ENCODE measurements at regions not wholly inside any gene's neighbourhood (a gene's known extent, or its start where the extent isn't known, plus 50 kb on each side); places are given as distances from the start of the nearest gene placed in this dataset.

GRCh38 chr18:53689886-53690285, 534.6 kb downstream of the MBD2 start:
- Histone ChIP-seq H4K20me1 (ENCODE audit: control insufficient read depth, insufficient read depth, low read length, poor library complexity, severe bottlenecking) (no peaks in the 10 kb centered on the region), H3K36me3 (replicated peaks in 1 of 2; ENCODE audit: control extremely low read depth in 1 of 2, control insufficient read depth in 1 of 2, extremely low read depth in 1 of 2, insufficient read depth in 2 of 2, low read length in 1 of 2) (no peaks in the 10 kb centered on the region), H3K4me1 (ENCODE audit: control insufficient read depth in 2 of 2, insufficient read depth in 2 of 2, low read length in 2 of 2) (no peaks in the 10 kb centered on the region), H3K27me3 (replicated peaks in 1 of 4; ENCODE audit: control extremely low read depth in 1 of 4, control insufficient read depth in 3 of 4, insufficient read depth in 4 of 4, low read length in 3 of 4) (no peaks in the 10 kb centered on the region), H3K27ac (ENCODE audit: low read length in 2 of 2) (no peak overlapping the region), H3K9ac (ENCODE audit: low read length) (no peak overlapping the region), H3K79me2 (ENCODE audit: control insufficient read depth, insufficient read depth, low read length) (no peaks in the 10 kb centered on the region), H3K9me3 (ENCODE audit: control extremely low read depth in 1 of 3, control insufficient read depth in 2 of 3, insufficient read depth in 1 of 3, low read length in 2 of 3) (no peaks in the 10 kb centered on the region), H2AFZ (ENCODE audit: insufficient read depth, low read depth, low read length, poor library complexity, severe bottlenecking) (no peak overlapping the region), H3K4me2 (replicated peaks; ENCODE audit: low read depth, low read length, poor library complexity, severe bottlenecking) (no peak overlapping the region), H3K4me3 (ENCODE audit: control extremely low read depth in 1 of 5, extremely low read depth in 1 of 5, insufficient read depth in 1 of 5, low read depth in 2 of 5, low read length in 4 of 5) (no peak overlapping the region)
- DNase-seq (no peak), ATAC-seq (ENCODE audit: low read depth) (no peak)
- H3K27ac Mint-ChIP-seq, result no peak overlapping the region
- TF ChIP-seq EZH2 (IDR thresholded peaks at IDR 0.05; ENCODE audit: borderline replicate concordance, insufficient read depth, low read depth, low read length, poor library complexity, severe bottlenecking), result no peak
- TF ChIP-seq, protein P1, sequence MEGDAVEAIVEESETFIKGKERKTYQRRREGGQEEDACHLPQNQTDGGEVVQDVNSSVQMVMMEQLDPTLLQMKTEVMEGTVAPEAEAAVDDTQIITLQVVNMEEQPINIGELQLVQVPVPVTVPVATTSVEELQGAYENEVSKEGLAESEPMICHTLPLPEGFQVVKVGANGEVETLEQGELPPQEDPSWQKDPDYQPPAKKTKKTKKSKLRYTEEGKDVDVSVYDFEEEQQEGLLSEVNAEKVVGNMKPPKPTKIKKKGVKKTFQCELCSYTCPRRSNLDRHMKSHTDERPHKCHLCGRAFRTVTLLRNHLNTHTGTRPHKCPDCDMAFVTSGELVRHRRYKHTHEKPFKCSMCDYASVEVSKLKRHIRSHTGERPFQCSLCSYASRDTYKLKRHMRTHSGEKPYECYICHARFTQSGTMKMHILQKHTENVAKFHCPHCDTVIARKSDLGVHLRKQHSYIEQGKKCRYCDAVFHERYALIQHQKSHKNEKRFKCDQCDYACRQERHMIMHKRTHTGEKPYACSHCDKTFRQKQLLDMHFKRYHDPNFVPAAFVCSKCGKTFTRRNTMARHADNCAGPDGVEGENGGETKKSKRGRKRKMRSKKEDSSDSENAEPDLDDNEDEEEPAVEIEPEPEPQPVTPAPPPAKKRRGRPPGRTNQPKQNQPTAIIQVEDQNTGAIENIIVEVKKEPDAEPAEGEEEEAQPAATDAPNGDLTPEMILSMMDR (IDR thresholded peaks at IDR 0.05), result no peak
- ChIA-PET CTCF (no interaction called here), POLR2A (no interaction called here)
- no peaks in the 10 kb centered on the region for H3K4me1 Mint-ChIP-seq
- H3K27me3 Mint-ChIP-seq, result no peaks in the 10 kb centered on the region
- no peak overlapping the region for H3K4me3 Mint-ChIP-seq
- intact Hi-C loops (cut with micrococcal nuclease), result no loop called here
- WGBS (ENCODE audit: insufficient coverage), result 83% methylated on average over 1 of the region's 2 CpGs
- no peaks in the 10 kb centered on the region for H3K9me3 Mint-ChIP-seq (ENCODE audit: insufficient read depth)

DNA sequence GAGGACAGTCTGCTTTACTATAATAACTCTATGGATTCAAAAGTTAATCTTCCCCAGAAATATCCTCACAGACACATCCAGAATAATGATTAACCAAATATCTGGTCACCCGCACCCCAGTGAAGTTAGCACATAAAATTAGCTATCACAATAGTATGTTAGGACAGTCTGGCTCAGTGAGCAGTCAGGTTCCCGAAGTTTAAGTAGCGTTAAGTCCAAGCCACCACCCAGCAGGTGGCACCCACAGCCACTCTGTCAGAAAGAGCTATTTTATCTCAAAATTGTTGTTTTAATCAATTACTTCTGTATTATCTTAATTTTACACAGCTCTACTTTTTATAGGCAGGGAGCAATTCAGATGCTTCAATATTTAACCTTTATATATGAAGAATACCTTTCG, 537.5 kb downstream of the MBD2 start:
- no peaks in the 10 kb centered on the region for H3K4me1 ChIP-seq (ENCODE audit: control insufficient read depth in 2 of 2, insufficient read depth in 2 of 2, low read length in 2 of 2)
- no peaks in the 10 kb centered on the region for H3K36me3 ChIP-seq (replicated peaks in 1 of 2; ENCODE audit: control extremely low read depth in 1 of 2, control insufficient read depth in 1 of 2, extremely low read depth in 1 of 2, insufficient read depth in 2 of 2, low read length in 1 of 2)
- no peak for ATAC-seq (ENCODE audit: low read depth)
- H3K4me3 ChIP-seq (ENCODE audit: control extremely low read depth in 1 of 5, extremely low read depth in 1 of 5, insufficient read depth in 1 of 5, low read depth in 2 of 5, low read length in 4 of 5), result no peak overlapping the region
- no CpG with 5 or more reads among the region's 4 CpGs for WGBS (ENCODE audit: insufficient coverage)
- no peak overlapping the region for H3K9ac ChIP-seq (ENCODE audit: low read length)
- intact Hi-C loops (cut with micrococcal nuclease), result no loop called here
- H2AFZ ChIP-seq (ENCODE audit: insufficient read depth, low read depth, low read length, poor library complexity, severe bottlenecking), result no peak overlapping the region
- no peak overlapping the region for H3K27ac Mint-ChIP-seq
- H3K4me3 Mint-ChIP-seq, result no peak overlapping the region
- no peak for DNase-seq
- TF ChIP-seq EZH2 (IDR thresholded peaks at IDR 0.05; ENCODE audit: borderline replicate concordance, insufficient read depth, low read depth, low read length, poor library complexity, severe bottlenecking), result no peak
- TF ChIP-seq, protein P1 (IDR thresholded peaks at IDR 0.05), result no peak
- H3K9me3 ChIP-seq (ENCODE audit: control extremely low read depth in 1 of 3, control insufficient read depth in 2 of 3, insufficient read depth in 1 of 3, low read length in 2 of 3), result no peaks in the 10 kb centered on the region
- no peaks in the 10 kb centered on the region for H3K27me3 ChIP-seq (replicated peaks in 1 of 4; ENCODE audit: control extremely low read depth in 1 of 4, control insufficient read depth in 3 of 4, insufficient read depth in 4 of 4, low read length in 3 of 4)
- H3K79me2 ChIP-seq (ENCODE audit: control insufficient read depth, insufficient read depth, low read length), result no peaks in the 10 kb centered on the region
- H3K27ac ChIP-seq (ENCODE audit: low read length in 2 of 2), result no peak overlapping the region
- CTCF ChIA-PET, result no interaction called here
- H3K27me3 Mint-ChIP-seq, result no peaks in the 10 kb centered on the region
- H4K20me1 ChIP-seq (ENCODE audit: control insufficient read depth, insufficient read depth, low read length, poor library complexity, severe bottlenecking), result no peaks in the 10 kb centered on the region
- no peaks in the 10 kb centered on the region for H3K9me3 Mint-ChIP-seq (ENCODE audit: insufficient read depth)
- H3K4me1 Mint-ChIP-seq, result no peaks in the 10 kb centered on the region
- POLR2A ChIA-PET, result no interaction called here
- no peak overlapping the region for H3K4me2 ChIP-seq (replicated peaks; ENCODE audit: low read depth, low read length, poor library complexity, severe bottlenecking)

Measured in B cell (primary cell).